Loucy (cell line): ENCODE measurements at regions not wholly inside any gene's neighbourhood (a gene's known extent, or its start where the extent isn't known, plus 50 kb on each side); places are given as distances from the start of the nearest gene placed in this dataset.

ENCODE experiments used
- EZH2phosphoT487 ChIP-seq: fragments of 200-600 bp; IDR thresholded peaks from 2 replicates; pipeline ENCODE4 v1.6.1; 2018; ENCODE audit warnings: antibody characterized with exemption, mild to moderate bottlenecking, moderate library complexity, borderline replicate concordance
- TF ChIP-seq, protein P1 (sequence below): fragments of 200-600 bp; sonication (generic); conservative IDR thresholded peaks from 2 replicates; pipeline ENCODE4 v1.5.1; 2014; ENCODE audit warnings: mild to moderate bottlenecking, antibody characterized with exemption, low read length

DNA sequence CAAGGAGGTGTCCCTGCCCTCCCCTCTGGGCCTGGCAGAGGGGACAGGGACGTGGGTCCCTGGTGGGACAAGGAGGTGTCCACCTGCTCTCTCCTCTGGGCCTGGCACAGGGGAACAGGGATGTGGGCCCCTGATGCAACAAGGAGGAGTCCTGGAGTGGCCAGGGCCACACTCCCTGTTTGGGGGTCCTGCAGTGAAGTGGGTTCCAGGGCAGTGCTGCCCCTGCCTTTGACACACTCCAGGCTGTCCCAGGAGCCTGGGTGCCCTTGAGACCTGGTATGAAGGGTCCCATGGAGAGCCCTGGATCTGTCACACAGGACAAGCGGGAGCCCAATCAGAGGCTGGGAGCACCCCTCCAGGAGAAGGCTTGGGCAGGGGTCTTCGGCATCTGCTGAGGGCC lies 75.8 kb upstream of the GPC1 start:
- TF ChIP-seq, protein P1, sequence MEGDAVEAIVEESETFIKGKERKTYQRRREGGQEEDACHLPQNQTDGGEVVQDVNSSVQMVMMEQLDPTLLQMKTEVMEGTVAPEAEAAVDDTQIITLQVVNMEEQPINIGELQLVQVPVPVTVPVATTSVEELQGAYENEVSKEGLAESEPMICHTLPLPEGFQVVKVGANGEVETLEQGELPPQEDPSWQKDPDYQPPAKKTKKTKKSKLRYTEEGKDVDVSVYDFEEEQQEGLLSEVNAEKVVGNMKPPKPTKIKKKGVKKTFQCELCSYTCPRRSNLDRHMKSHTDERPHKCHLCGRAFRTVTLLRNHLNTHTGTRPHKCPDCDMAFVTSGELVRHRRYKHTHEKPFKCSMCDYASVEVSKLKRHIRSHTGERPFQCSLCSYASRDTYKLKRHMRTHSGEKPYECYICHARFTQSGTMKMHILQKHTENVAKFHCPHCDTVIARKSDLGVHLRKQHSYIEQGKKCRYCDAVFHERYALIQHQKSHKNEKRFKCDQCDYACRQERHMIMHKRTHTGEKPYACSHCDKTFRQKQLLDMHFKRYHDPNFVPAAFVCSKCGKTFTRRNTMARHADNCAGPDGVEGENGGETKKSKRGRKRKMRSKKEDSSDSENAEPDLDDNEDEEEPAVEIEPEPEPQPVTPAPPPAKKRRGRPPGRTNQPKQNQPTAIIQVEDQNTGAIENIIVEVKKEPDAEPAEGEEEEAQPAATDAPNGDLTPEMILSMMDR = no peak
- no peak for TF ChIP-seq EZH2phosphoT487
